NCI-H2081 (cell line): ENCODE measurements at regions not wholly inside any gene's neighbourhood (a gene's known extent, or its start where the extent isn't known, plus 50 kb on each side); places are given as distances from the start of the nearest gene placed in this dataset.

Experiments
- DNase-seq, 2 experiments: peaks; one replicate each; lab custom pipeline; 2025; lab: John Stamatoyannopoulos, UW

- DNase-seq, result no peak
Measured at GRCh38 chr6:47117314-47117713, 75.2 kb upstream of the ADGRF1 start.

GRCh38 chr6:47116606-47117005 lies 74.5 kb upstream of the ADGRF1 start:
- DNase-seq, result no peak

- no peak for DNase-seq
Measured at GRCh38 chr6:47116086-47116485, 74.0 kb upstream of the ADGRF1 start.

GRCh38 chr6:47114460-47114859 lies 72.3 kb upstream of the ADGRF1 start:
- DNase-seq, result no peak

- no peak for DNase-seq
Measured at GRCh38 chr6:47112317-47112716, 70.2 kb upstream of the ADGRF1 start.

GRCh38 chr6:47111685-47112084 lies 69.6 kb upstream of the ADGRF1 start:
- DNase-seq, result no peak

GRCh38 chr6:47109281-47109680 lies 67.1 kb upstream of the ADGRF1 start:
- DNase-seq, result no peak

GRCh38 chr6:47106721-47107197 lies 64.6 kb upstream of the ADGRF1 start:
- no peak for DNase-seq

- no peak for DNase-seq
Measured at GRCh38 chr6:47106216-47106615, 64.1 kb upstream of the ADGRF1 start.

GRCh38 chr6:47105469-47106178 lies 63.5 kb upstream of the ADGRF1 start:
- DNase-seq, result no peak

GRCh38 chr6:47103931-47104330 lies 61.8 kb upstream of the ADGRF1 start:
- DNase-seq, result no peak

- no peak for DNase-seq
Measured at GRCh38 chr6:47102331-47102730, 60.2 kb upstream of the ADGRF1 start.

GRCh38 chr6:47098570-47098993 lies 56.5 kb upstream of the ADGRF1 start:
- no peak for DNase-seq

- peak; percentile 77 to 82 for DNase-seq
Measured at GRCh38 chr6:47097092-47097945, 55.2 kb upstream of the ADGRF1 start.

GRCh38 chr6:47096211-47096895 lies 54.2 kb upstream of the ADGRF1 start:
- DNase-seq, result no peak

- no peak for DNase-seq
Measured at GRCh38 chr6:47094241-47094925, 52.3 kb upstream of the ADGRF1 start.

- no peak for DNase-seq
Measured at GRCh38 chr6:47093169-47093568, 51.0 kb upstream of the ADGRF1 start.

- DNase-seq, result no peak
Measured at GRCh38 chr6:47091886-47092668, 49.9 kb upstream of the ADGRF1 start.
